SH-SY5Y (cell line): ENCODE measurements at regions not wholly inside any gene's neighbourhood (a gene's known extent, or its start where the extent isn't known, plus 50 kb on each side); places are given as distances from the start of the nearest gene placed in this dataset.

ENCODE experiments used
- GATA2 ChIP-seq: IDR thresholded peaks from 2 replicates; pipeline ENCODE4 v1.6.1; 2011; ENCODE audit warnings: mild to moderate bottlenecking, low read depth, low read length
- GATA3 ChIP-seq: IDR thresholded peaks from 2 replicates; pipeline ENCODE4 v1.6.1; 2011; ENCODE audit warnings: low read depth, mild to moderate bottlenecking, low read length, moderate library complexity

DNA sequence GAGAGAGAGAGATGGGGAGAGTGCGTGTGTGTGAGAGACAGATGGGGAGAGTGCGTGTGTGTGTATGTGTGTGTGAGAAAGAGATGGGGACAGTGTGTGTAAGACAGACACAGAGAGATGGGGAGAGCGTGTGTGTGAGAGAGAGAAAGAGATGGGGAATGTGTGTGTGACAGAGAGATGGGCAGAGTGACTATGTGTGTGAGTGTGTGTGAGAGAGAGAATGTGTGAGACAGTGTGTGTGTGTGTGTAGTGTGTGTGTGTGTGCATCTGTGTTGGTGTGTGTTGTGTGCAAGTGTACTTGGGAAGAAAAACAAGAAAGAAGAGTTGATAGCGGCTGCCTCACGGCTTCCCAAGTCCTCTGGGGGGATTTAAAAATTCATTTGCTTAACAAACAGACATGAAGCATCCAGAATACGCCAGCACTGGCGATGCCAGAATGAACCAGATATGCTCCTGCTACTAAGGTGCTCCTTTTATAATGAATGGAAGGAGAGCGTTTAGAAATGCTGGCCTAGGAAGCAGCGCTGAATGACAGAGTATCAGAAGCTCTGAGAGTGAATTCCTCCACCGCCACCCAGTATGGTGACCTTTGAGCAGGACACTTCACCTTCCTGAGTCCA, 186.1 kb upstream of the TSC22D2 start:
- no peak for TF ChIP-seq GATA2
- no peak for TF ChIP-seq GATA3
